GM04504 (cell line): ENCODE measurements at regions not wholly inside any gene's neighbourhood (a gene's known extent, or its start where the extent isn't known, plus 50 kb on each side); places are given as distances from the start of the nearest gene placed in this dataset.
"Not testable (repeated sequence)": the region's sequence is repeated elsewhere in the genome, so short reads cannot be mapped to it uniquely, and the experiment has no call there.

ENCODE experiments used
- DNase-seq: peaks from one replicate; pipeline ENCODE4 v3.0.0-alpha.2; 2012; ENCODE audit warnings: low read depth

- DNase-seq: no peak
Measured at GRCh38 chr17:45649796-45650195, 134.3 kb upstream of the CRHR1 start.

GRCh38 chr17:45650561-45650960, 133.6 kb upstream of the CRHR1 start:
- no peak for DNase-seq

- DNase-seq: no peak
Measured at GRCh38 chr17:45651145-45651709, 132.9 kb upstream of the CRHR1 start.

- no peak for DNase-seq
Measured at GRCh38 chr17:45653616-45654015, 130.5 kb upstream of the CRHR1 start.

- no peak for DNase-seq
Measured at GRCh38 chr17:45656527-45657181, 127.5 kb upstream of the CRHR1 start.

- DNase-seq: no peak
Measured at GRCh38 chr17:45660474-45660873, 123.6 kb upstream of the CRHR1 start.

GRCh38 chr17:45662432-45662831, 121.7 kb upstream of the CRHR1 start:
- no peak for DNase-seq

GRCh38 chr17:45663772-45664171, 120.3 kb upstream of the CRHR1 start:
- no peak for DNase-seq

- no peak for DNase-seq
Measured at GRCh38 chr17:45664921-45665320, 119.2 kb upstream of the CRHR1 start.

GRCh38 chr17:45666046-45666600, 118.0 kb upstream of the CRHR1 start:
- DNase-seq: no peak

- no peak for DNase-seq
Measured at GRCh38 chr17:45666641-45667040, 117.5 kb upstream of the CRHR1 start.

GRCh38 chr17:45667591-45668171, 116.4 kb upstream of the CRHR1 start:
- DNase-seq: no peak

- no peak for DNase-seq
Measured at GRCh38 chr17:45668316-45668715, 115.8 kb upstream of the CRHR1 start.

- no peak for DNase-seq
Measured at GRCh38 chr17:45672301-45672700, 111.8 kb upstream of the CRHR1 start.

- DNase-seq: no peak
Measured at GRCh38 chr17:45672792-45673191, 111.3 kb upstream of the CRHR1 start.

- DNase-seq: not testable (repeated sequence)
Measured at GRCh38 chr17:45673759-45674158, 110.4 kb upstream of the CRHR1 start.

GRCh38 chr17:45675012-45675411, 109.1 kb upstream of the CRHR1 start:
- no peak for DNase-seq

- no peak for DNase-seq
Measured at GRCh38 chr17:45675892-45676291, 108.2 kb upstream of the CRHR1 start.

- DNase-seq: no peak
Measured at GRCh38 chr17:45676695-45677094, 107.4 kb upstream of the CRHR1 start.

- no peak for DNase-seq
Measured at GRCh38 chr17:45677770-45678169, 106.3 kb upstream of the CRHR1 start.

GRCh38 chr17:45679426-45679825, 104.7 kb upstream of the CRHR1 start:
- no peak for DNase-seq

GRCh38 chr17:45680360-45680759, 103.8 kb upstream of the CRHR1 start:
- DNase-seq: no peak

- DNase-seq: no peak
Measured at GRCh38 chr17:45681706-45682105, 102.4 kb upstream of the CRHR1 start.

- no peak for DNase-seq
Measured at GRCh38 chr17:45686250-45686649, 97.9 kb upstream of the CRHR1 start.
